HCT116 (cell line): ENCODE measurements at regions not wholly inside any gene's neighbourhood (a gene's known extent, or its start where the extent isn't known, plus 50 kb on each side); places are given as distances from the start of the nearest gene placed in this dataset.

Source experiments
- ATAC-seq: fragments of 200-7000 bp; cut with Tn5 transposase; 2 replicates; pipeline ENCODE4 v1.9.1; 2020; ENCODE audit warnings: mild to moderate bottlenecking, moderate library complexity
- BruUV-seq: library from RNA; stranded (reverse); fragments of 400-500 nt; replicated peaks from 2 replicates; lab custom pipeline; 2021; lab: Mats Ljungman, UMichigan
- CTCF ChIA-PET: fragments of 300-600 bp; sonication (Branson Sonifier 250); formaldehyde crosslinking; loops from one replicate; lab custom pipeline; 2021; ENCODE audit warnings: antibody characterized with exemption; lab: Charles Lee
- POLR2A ChIA-PET: fragments of 300-600, 350-600 bp; sonication (Branson Sonifier 250); formaldehyde crosslinking; loops from one replicate; lab custom pipeline; 2021; ENCODE audit warnings: antibody characterized with exemption; lab: Charles Lee
- RAD21 ChIA-PET, 2 experiments: fragments of 300-600 bp; sonication (Branson Sonifier 250); formaldehyde crosslinking; loops; one replicate each; lab custom pipeline; 2023; ENCODE audit warnings: low total read pairs in 2 of 2; ENCODE audit not compliant: uncharacterized antibody in 2 of 2, unreplicated experiment in 2 of 2, low non-redundant PET in 1 of 2; lab: Charles Lee
- DNase-seq: peaks from one replicate; pipeline ENCODE4 v3.0.0-alpha.2; 2010; ENCODE audit warnings: low read depth, low spot score
- H2AFZ ChIP-seq: fragments of 200-600 bp; shearing (Covaris generic), sonication (generic); 2 replicates; pipeline ENCODE4 v1.6.1; 2017; ENCODE audit warnings: low read depth, mixed run types, mixed read lengths, antibody characterized with exemption, low read length; ENCODE audit not compliant: poor library complexity, severe bottlenecking
- H3K27ac ChIP-seq: 2 replicates; pipeline ENCODE4 v1.5.1; 2012; ENCODE audit warnings: low read depth, low read length
- H3K27me3 ChIP-seq: fragments of 200-600 bp; sonication (generic); 2 replicates; pipeline ENCODE4 v1.6.1; 2016; ENCODE audit warnings: mixed run types, low read length, mixed read lengths; ENCODE audit not compliant: insufficient read depth
- H3K36me3 ChIP-seq, 2 experiments: fragments of 200-500 bp in 1 of 2; fragments of 200-600 bp in 1 of 2; sonication (Bioruptor generic) in 1 of 2; sonication (generic) in 1 of 2; 2 replicates each; pipeline versions ENCODE4 v1.5.1 to v1.6.1; 2014 to 2016; ENCODE audit warnings: low read length in 2 of 2, inconsistent platforms in 1 of 2, mixed read lengths in 1 of 2, mixed run types in 1 of 2; ENCODE audit not compliant: insufficient read depth in 2 of 2, control insufficient read depth in 1 of 2
- H3K4me1 ChIP-seq, 2 experiments: fragments of 200-600 bp in 1 of 2; sonication (generic) in 1 of 2; 2 replicates each; pipeline versions ENCODE4 v1.5.1 to v1.6.1; 2012 to 2017; ENCODE audit warnings: low read length in 2 of 2, inconsistent platforms in 1 of 2, mild to moderate bottlenecking in 1 of 2, mixed read lengths in 1 of 2, mixed run types in 1 of 2, moderate library complexity in 1 of 2; ENCODE audit not compliant: insufficient read depth in 2 of 2, control insufficient read depth in 1 of 2
- H3K4me2 ChIP-seq: fragments of 200-600 bp; sonication (generic); 2 replicates; pipeline ENCODE4 v1.6.1; 2017; ENCODE audit warnings: mixed run types, low read length, mixed read lengths
- H3K4me3 ChIP-seq, 2 experiments: fragments of 200-600 bp in 1 of 2; sonication (generic) in 1 of 2; replicated peaks in 1 of 2; 2 replicates each; pipeline ENCODE4 v1.5.1; 2011 to 2016; ENCODE audit warnings: low read length in 2 of 2, control low read depth in 1 of 2, low read depth in 1 of 2, mild to moderate bottlenecking in 1 of 2, mixed read lengths in 1 of 2, mixed run types in 1 of 2
- H3K79me2 ChIP-seq: fragments of 200-600 bp; sonication (generic); 2 replicates; pipeline ENCODE4 v1.6.1; 2017; ENCODE audit warnings: mild to moderate bottlenecking, mixed run types, low read length, moderate library complexity, mixed read lengths; ENCODE audit not compliant: insufficient read depth
- H3K9ac ChIP-seq: fragments of 200-600 bp; sonication (generic); 2 replicates; pipeline ENCODE4 v1.6.1; 2016; ENCODE audit warnings: low read length, mixed read lengths
- H3K9me2 ChIP-seq: fragments of 200-600 bp; sonication (generic), shearing (Covaris generic); 2 replicates; pipeline ENCODE4 v1.6.1; 2017; ENCODE audit warnings: mixed run types, mild to moderate bottlenecking, moderate library complexity; ENCODE audit not compliant: insufficient read depth
- H3K9me3 ChIP-seq, 2 experiments: fragments of 200-500 bp in 1 of 2; fragments of 200-600 bp in 1 of 2; sonication (Bioruptor generic) in 1 of 2; sonication (generic) in 1 of 2; 2 replicates each; pipeline ENCODE4 v1.6.1; 2014 to 2017; ENCODE audit warnings: low read length in 2 of 2, mixed read lengths in 2 of 2, inconsistent platforms in 1 of 2, low read depth in 1 of 2, mild to moderate bottlenecking in 1 of 2, mixed run types in 1 of 2, moderate library complexity in 1 of 2; ENCODE audit not compliant: control insufficient read depth in 1 of 2, insufficient read depth in 1 of 2
- H4K20me1 ChIP-seq: fragments of 200-600 bp; sonication (generic), shearing (Covaris generic); 2 replicates; pipeline ENCODE4 v1.6.1; 2017; ENCODE audit warnings: mixed run types, mild to moderate bottlenecking, moderate library complexity; ENCODE audit not compliant: insufficient read depth
- CBX3 ChIP-seq: IDR thresholded peaks from 2 replicates; pipeline ENCODE4 v1.6.1; 2012; ENCODE audit warnings: low read depth
- CTCF ChIP-seq, 3 experiments: fragments of 200-600 bp in 1 of 3; sonication (generic) in 1 of 3; IDR thresholded peaks in 2 of 3; conservative IDR thresholded peaks in 1 of 3; 2 replicates each; pipeline ENCODE4 v1.5.1; 2012 to 2017; ENCODE audit warnings: low read depth in 2 of 3, low read length in 2 of 3, antibody characterized with exemption in 1 of 3, borderline replicate concordance in 1 of 3, control low read depth in 1 of 3, mild to moderate bottlenecking in 1 of 3, mixed read lengths in 1 of 3, mixed run types in 1 of 3, moderate library complexity in 1 of 3; ENCODE audit not compliant: insufficient read depth in 1 of 3
- EGR1 ChIP-seq: IDR thresholded peaks from 2 replicates; pipeline ENCODE4 v1.6.1; 2012; ENCODE audit warnings: low read depth
- EZH2 ChIP-seq: fragments of 200-600 bp; sonication (generic); IDR thresholded peaks from 2 replicates; pipeline ENCODE4 v1.6.1; 2017; ENCODE audit warnings: antibody characterized with exemption, mixed run types
- FOSL1 ChIP-seq: IDR thresholded peaks from 2 replicates; pipeline ENCODE4 v1.6.1; 2012; ENCODE audit warnings: low read depth
- MAX ChIP-seq: IDR thresholded peaks from 2 replicates; pipeline ENCODE4 v1.6.1; 2012
- POLR2A ChIP-seq: IDR thresholded peaks from 2 replicates; pipeline ENCODE4 v1.7.0; 2011; ENCODE audit warnings: borderline replicate concordance; ENCODE audit not compliant: insufficient read depth, insufficient read length; ENCODE audit errors: extremely low read depth
- POLR2AphosphoS5 ChIP-seq: IDR thresholded peaks from 2 replicates; pipeline ENCODE4 v1.6.1; 2011; ENCODE audit warnings: mild to moderate bottlenecking, low read depth, low read length, moderate library complexity
- RAD21 ChIP-seq: IDR thresholded peaks from 2 replicates; pipeline ENCODE4 v1.6.1; 2012; ENCODE audit warnings: low read depth, mild to moderate bottlenecking
- intact Hi-C: fragments of 100-400 bp; cut with micrococcal nuclease; formaldehyde crosslinking; loops from 2 replicates; pipeline ENCODE4 v1.10.0; 2022

- no TSS peak for BruUV-seq
- H3K4me2 ChIP-seq: no peak overlapping the region
- TF ChIP-seq EZH2 (no peak), CBX3 (no peak), MAX (no peak), EGR1 (no peak), FOSL1 (no peak), POLR2A (no peak), POLR2AphosphoS5 (no peak), CTCF (IDR thresholded peaks at IDR 0.05 in 2 of 3, conservative IDR thresholded peaks at IDR 0.05 in 1 of 3; ENCODE audit: borderline replicate concordance in 1 of 3, insufficient read depth in 1 of 3, low read depth in 2 of 3, low read length in 2 of 3) (no peak), RAD21 (no peak)
- ChIA-PET POLR2A (no interaction called here), CTCF (no interaction called here), RAD21 (no interaction called here)
- no peak overlapping the region for H3K4me3 ChIP-seq
- no peaks in the 10 kb centered on the region for H3K27me3 ChIP-seq
- DNase-seq (no peak), ATAC-seq (no peak)
- no peak overlapping the region for H3K9ac ChIP-seq
- intact Hi-C loops: no loop called here
- no peaks in the 10 kb centered on the region for H3K79me2 ChIP-seq
- H3K9me3 ChIP-seq: no peaks in the 10 kb centered on the region
- no peak overlapping the region for H3K27ac ChIP-seq
- H4K20me1 ChIP-seq: no peaks in the 10 kb centered on the region
- H3K9me2 ChIP-seq: no peaks in the 10 kb centered on the region
- H3K4me1 ChIP-seq: no peaks in the 10 kb centered on the region
- no peak overlapping the region for H2AFZ ChIP-seq
- H3K36me3 ChIP-seq: no peaks in the 10 kb centered on the region
Observed at GRCh38 chr5:61619777-61620518, 287.9 kb downstream of the ZSWIM6 start.
